Activated CD8-positive, alpha-beta T cell treated with anti-CD3 and anti-CD28 coated beads for 36 hours (primary cell): ENCODE measurements at regions not wholly inside any gene's neighbourhood (a gene's known extent, or its start where the extent isn't known, plus 50 kb on each side); places are given as distances from the start of the nearest gene placed in this dataset.
"Not testable (repeated sequence)": the region's sequence is repeated elsewhere in the genome, so short reads cannot be mapped to it uniquely, and the experiment has no call there.

ENCODE experiments used
- ATAC-seq: fragments of 200-7000 bp; cut with Tn5 transposase; one replicate; pipeline ENCODE4 v1.10.0; 2021; ENCODE audit warnings: mild to moderate bottlenecking, moderate library complexity
- CTCF ChIA-PET: fragments of 350-600 bp; sonication (Branson Sonifier 250); formaldehyde crosslinking; loops from one replicate; lab custom pipeline; 2021; ENCODE audit warnings: antibody characterized with exemption; lab: Charles Lee
- POLR2A ChIA-PET: fragments of 350-600 bp; sonication (Branson Sonifier 250); formaldehyde crosslinking; loops from one replicate; lab custom pipeline; 2021; ENCODE audit warnings: antibody characterized with exemption; lab: Charles Lee
- DNase-seq: peaks from one replicate; pipeline ENCODE4 v3.0.0-alpha.2; 2020
- H3K27ac Mint-ChIP-seq: one replicate; pipeline ENCODE4 v1.8.0; 2021; ENCODE audit warnings: mild to moderate bottlenecking, mixed read lengths
- H3K27me3 Mint-ChIP-seq: one replicate; pipeline ENCODE4 v1.8.0; 2021; ENCODE audit warnings: mixed read lengths
- H3K36me3 Mint-ChIP-seq: one replicate; pipeline ENCODE4 v1.8.0; 2021; ENCODE audit warnings: low read depth, mixed read lengths
- H3K4me1 Mint-ChIP-seq: one replicate; pipeline ENCODE4 v1.8.0; 2021; ENCODE audit warnings: low read depth, mixed read lengths
- H3K4me3 Mint-ChIP-seq: one replicate; pipeline ENCODE4 v1.8.0; 2021; ENCODE audit warnings: mild to moderate bottlenecking, moderate library complexity, mixed read lengths
- H3K9me3 Mint-ChIP-seq: one replicate; pipeline ENCODE4 v1.8.0; 2021; ENCODE audit warnings: mixed read lengths
- intact Hi-C: fragments of 100-400 bp; cut with micrococcal nuclease; formaldehyde crosslinking; loops from one replicate; pipeline ENCODE4 v1.10.0; 2022
- TF ChIP-seq, protein P1 (sequence below): fragments of 200-600 bp; IDR thresholded peaks from one replicate; pipeline ENCODE4 v1.8.0; 2022; ENCODE audit warnings: antibody characterized with exemption, mild to moderate bottlenecking

DNA sequence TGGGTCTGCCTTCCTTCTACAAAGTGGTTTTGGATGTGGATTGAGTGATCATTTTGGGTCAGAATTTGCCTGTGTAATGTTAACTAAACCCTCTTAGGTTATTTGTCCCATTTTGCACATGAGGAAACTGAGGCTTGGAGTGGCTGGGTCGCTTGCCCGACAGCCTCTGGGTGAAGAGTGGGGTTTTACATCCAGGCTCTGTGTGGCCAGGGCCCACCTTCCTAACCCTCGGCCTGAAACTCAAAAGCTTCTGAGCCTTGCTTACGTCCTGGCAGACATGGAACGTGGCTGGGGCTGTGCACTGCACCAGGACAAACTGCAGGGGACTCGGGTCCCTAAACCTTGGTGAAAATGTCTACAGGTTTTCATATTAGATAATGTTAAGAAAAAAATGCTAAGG is 542.4 kb downstream of the TBC1D22A start:
- H3K4me3 Mint-ChIP-seq = no peak overlapping the region
- DNase-seq (no peak), ATAC-seq (no peak)
- no peaks in the 10 kb centered on the region for H3K4me1 Mint-ChIP-seq
- POLR2A ChIA-PET = no interaction called here
- intact Hi-C loops = no loop called here
- H3K36me3 Mint-ChIP-seq = no peaks in the 10 kb centered on the region
- H3K9me3 Mint-ChIP-seq = peaks cover 7% of the 10 kb centered on the region
- TF ChIP-seq, protein P1, sequence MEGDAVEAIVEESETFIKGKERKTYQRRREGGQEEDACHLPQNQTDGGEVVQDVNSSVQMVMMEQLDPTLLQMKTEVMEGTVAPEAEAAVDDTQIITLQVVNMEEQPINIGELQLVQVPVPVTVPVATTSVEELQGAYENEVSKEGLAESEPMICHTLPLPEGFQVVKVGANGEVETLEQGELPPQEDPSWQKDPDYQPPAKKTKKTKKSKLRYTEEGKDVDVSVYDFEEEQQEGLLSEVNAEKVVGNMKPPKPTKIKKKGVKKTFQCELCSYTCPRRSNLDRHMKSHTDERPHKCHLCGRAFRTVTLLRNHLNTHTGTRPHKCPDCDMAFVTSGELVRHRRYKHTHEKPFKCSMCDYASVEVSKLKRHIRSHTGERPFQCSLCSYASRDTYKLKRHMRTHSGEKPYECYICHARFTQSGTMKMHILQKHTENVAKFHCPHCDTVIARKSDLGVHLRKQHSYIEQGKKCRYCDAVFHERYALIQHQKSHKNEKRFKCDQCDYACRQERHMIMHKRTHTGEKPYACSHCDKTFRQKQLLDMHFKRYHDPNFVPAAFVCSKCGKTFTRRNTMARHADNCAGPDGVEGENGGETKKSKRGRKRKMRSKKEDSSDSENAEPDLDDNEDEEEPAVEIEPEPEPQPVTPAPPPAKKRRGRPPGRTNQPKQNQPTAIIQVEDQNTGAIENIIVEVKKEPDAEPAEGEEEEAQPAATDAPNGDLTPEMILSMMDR = no peak
- no peak overlapping the region for H3K27ac Mint-ChIP-seq
- H3K27me3 Mint-ChIP-seq = no peaks in the 10 kb centered on the region
- CTCF ChIA-PET = no interaction called here

DNA sequence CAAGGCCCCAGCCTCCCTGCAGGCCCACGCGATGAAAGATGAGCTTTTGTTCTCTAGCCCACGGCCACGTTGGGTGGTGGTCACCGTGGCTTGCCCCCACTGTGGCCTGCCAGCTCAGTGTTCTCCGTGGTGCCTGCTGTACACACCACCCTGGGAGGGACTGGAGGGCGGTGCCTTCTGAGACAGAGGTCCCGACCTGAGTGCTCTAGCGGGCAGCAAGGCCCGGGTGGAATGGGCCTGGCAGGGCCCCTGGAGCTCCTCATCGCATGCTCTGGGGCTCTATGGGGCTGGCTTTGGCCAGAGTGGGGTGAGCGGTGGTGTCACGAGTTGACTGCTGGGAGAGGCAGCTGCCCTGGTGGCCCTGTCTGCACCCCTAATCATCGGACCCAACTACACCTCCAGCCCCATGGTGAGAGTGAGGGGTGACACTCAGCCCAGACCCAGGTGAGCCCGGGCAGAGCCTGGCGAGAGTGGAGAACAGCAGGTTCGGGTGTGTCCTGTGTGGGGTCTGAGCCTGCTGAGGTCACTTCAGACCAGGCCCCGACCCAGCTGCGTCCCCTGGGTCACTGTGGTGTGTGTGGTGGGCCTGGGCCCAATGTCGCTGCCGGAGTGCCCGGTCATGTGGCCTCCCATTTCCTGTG is 541.9 kb downstream of the TBC1D22A start:
- Mint-ChIP-seq H3K27ac (no peak overlapping the region), H3K4me3 (no peak overlapping the region), H3K27me3 (no peaks in the 10 kb centered on the region), H3K4me1 (no peaks in the 10 kb centered on the region), H3K9me3 (peaks cover 7% of the 10 kb centered on the region), H3K36me3 (no peaks in the 10 kb centered on the region)
- intact Hi-C loops = no loop called here
- ATAC-seq (no peak), DNase-seq (no peak)
- ChIA-PET POLR2A (no interaction called here), CTCF (no interaction called here)
- TF ChIP-seq, protein P1 = no peak

DNA sequence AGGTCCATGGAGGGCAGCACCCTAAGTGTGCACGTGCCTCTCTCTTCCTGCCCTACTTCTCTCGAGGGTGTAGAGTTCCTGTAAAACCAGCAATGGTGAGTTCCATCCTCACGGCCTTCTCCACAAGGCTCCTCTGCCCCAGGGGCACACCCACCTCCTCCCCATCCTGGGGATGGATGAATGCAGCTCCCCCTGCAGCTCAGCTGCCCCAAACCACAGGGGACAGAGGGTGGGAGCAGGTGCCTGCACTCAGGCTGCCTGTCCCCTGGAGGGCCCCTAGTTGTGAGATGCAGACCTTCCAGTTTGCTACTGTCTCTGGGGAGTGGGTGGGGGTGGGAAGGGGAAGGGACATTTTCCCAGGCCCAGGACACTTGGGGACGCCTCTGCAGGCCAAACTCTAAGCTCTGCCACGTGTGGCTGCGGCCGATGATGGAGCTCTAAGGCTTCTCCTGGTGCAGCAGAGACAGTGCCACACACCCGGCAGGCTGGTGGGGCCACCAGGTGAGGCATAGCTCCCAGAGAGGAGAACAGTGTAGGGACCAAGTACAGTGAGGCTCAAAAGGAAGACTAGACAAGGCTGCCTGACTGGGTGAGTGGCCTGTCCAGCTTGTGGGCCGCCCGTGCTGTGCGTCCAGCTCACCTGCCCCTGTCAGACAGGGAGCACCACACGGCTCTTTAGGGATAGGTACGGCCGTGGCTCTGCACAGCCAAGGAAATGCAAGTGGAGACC is 540.9 kb downstream of the TBC1D22A start:
- intact Hi-C loops = no loop called here
- Mint-ChIP-seq H3K9me3 (peaks cover 7% of the 10 kb centered on the region), H3K27me3 (no peaks in the 10 kb centered on the region), H3K4me3 (no peak overlapping the region), H3K36me3 (no peaks in the 10 kb centered on the region), H3K27ac (no peak overlapping the region), H3K4me1 (no peaks in the 10 kb centered on the region)
- DNase-seq (no peak), ATAC-seq (no peak)
- POLR2A ChIA-PET = interaction anchor here (0.7 kb wide), 1 partner anchor 34 kb away, joined by 3 read pairs; no protein-coding TSS in a partner anchor
- TF ChIP-seq, protein P1 = no peak
- CTCF ChIA-PET = interaction anchor here (0.5 kb wide), 1 partner anchor 28 kb away, joined by 3 read pairs; no protein-coding TSS in a partner anchor

DNA sequence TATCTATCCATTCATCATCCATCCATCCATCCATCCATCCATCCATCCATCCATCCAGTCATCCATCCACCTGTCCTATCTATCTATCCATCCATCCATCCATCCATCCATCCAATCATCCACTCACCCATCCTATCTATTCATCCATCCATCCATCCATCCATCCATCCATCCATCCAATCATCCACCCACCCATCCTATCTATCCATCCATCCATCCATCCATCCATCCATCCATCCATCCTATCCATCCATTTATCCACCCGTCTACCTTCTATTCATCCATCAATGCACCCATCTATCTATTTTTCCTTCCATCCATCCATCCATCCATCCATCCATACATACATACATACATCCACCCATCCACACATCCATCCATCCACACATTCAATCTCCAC is 540.1 kb downstream of the TBC1D22A start:
- intact Hi-C loops, ATAC-seq, POLR2A ChIA-PET, H3K36me3 Mint-ChIP-seq, H3K4me1 Mint-ChIP-seq, H3K27ac Mint-ChIP-seq, CTCF ChIA-PET, H3K27me3 Mint-ChIP-seq, H3K4me3 Mint-ChIP-seq, H3K9me3 Mint-ChIP-seq, DNase-seq: not testable (repeated sequence)

DNA sequence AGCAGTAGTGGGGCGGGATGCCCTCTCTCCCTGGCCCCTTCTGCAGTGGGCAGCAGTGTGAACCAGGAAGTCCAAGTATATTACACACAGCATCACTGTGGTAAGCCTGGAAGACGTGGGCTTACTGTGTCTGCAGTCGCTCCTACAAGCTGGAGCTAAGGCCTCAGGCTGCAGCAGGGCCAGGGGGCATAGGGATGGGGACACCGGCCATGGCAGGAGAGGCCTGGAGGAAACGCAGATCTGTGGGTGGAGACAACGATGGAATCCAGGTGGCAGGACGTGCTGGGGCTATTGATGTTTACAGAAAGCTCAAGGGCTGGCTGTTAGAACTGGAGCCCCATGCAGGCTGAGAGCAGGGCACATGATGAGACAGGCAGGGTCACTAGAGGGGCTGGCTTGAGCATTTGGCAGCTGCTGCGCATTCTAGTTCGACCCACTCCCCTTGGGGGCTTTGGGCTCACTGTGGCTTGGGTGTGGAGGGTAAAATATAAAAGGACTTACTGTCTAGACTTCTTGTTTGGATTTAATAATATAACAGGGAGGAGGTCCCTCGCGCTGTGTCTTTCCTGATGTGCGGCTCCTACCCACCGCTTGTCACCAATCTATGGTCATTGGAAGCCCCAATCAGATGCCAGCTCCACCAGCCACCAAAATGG is 539.5 kb downstream of the TBC1D22A start:
- ChIA-PET CTCF (no interaction called here), POLR2A (no interaction called here)
- Mint-ChIP-seq H3K9me3 (peaks cover 2% of the 10 kb centered on the region), H3K4me3 (no peak overlapping the region), H3K27ac (no peak overlapping the region), H3K36me3 (no peaks in the 10 kb centered on the region), H3K27me3 (no peaks in the 10 kb centered on the region), H3K4me1 (no peaks in the 10 kb centered on the region)
- ATAC-seq = no peak
- no peak for DNase-seq
- TF ChIP-seq, protein P1 = no peak
- intact Hi-C loops = no loop called here
